Cardiac fibroblast (primary cell): ENCODE measurements at regions not wholly inside any gene's neighbourhood (a gene's known extent, or its start where the extent isn't known, plus 50 kb on each side); places are given as distances from the start of the nearest gene placed in this dataset.
A peak's percentile ranks its signal among the peaks of the same experiment; 100 is the strongest.

Experiments used
- DNase-seq, 2 donors: peaks; one replicate each; pipeline versions ENCODE4 v3.0.0 to v3.0.0-alpha.2; 2010; ENCODE audit warnings: low read depth in 2 of 2
- H3K4me3 ChIP-seq, 2 donors: replicated peaks in 1 of 2; 1 replicate in 1 of 2; 2 replicates in 1 of 2; pipeline ENCODE4 v1.5.1; 2011; ENCODE audit warnings: low read depth in 2 of 2, low read length in 2 of 2, mild to moderate bottlenecking in 2 of 2, moderate library complexity in 1 of 2
- TF ChIP-seq, protein P1 (sequence below): IDR thresholded peaks from one replicate; pipeline ENCODE4 v1.5.1; 2011; ENCODE audit warnings: low read depth, mild to moderate bottlenecking, low read length, inconsistent platforms

DNA sequence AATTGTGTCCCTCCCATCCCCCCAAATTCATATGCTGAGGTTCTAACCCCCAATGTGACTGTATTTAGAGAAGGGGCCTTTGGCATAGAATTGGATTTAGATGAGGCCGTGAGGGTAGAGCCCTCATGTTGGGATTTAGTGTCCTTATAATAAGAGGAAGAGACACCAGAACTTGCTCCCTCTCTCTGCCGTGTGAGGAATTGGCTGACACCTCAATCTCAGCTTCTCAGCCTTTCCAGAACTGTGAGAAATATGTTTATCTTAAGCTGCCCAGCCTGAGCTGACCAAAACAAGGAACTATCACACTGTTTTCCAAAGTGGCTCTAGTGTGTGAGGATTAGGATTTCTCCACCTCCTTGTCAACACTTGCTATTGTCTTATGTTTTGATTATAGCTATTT lies 400.0 kb upstream of the FZD8 start:
- H3K4me3 ChIP-seq, result no peak overlapping the region
- no peak for DNase-seq
- TF ChIP-seq, protein P1, sequence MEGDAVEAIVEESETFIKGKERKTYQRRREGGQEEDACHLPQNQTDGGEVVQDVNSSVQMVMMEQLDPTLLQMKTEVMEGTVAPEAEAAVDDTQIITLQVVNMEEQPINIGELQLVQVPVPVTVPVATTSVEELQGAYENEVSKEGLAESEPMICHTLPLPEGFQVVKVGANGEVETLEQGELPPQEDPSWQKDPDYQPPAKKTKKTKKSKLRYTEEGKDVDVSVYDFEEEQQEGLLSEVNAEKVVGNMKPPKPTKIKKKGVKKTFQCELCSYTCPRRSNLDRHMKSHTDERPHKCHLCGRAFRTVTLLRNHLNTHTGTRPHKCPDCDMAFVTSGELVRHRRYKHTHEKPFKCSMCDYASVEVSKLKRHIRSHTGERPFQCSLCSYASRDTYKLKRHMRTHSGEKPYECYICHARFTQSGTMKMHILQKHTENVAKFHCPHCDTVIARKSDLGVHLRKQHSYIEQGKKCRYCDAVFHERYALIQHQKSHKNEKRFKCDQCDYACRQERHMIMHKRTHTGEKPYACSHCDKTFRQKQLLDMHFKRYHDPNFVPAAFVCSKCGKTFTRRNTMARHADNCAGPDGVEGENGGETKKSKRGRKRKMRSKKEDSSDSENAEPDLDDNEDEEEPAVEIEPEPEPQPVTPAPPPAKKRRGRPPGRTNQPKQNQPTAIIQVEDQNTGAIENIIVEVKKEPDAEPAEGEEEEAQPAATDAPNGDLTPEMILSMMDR, result peak; percentile 3

DNA sequence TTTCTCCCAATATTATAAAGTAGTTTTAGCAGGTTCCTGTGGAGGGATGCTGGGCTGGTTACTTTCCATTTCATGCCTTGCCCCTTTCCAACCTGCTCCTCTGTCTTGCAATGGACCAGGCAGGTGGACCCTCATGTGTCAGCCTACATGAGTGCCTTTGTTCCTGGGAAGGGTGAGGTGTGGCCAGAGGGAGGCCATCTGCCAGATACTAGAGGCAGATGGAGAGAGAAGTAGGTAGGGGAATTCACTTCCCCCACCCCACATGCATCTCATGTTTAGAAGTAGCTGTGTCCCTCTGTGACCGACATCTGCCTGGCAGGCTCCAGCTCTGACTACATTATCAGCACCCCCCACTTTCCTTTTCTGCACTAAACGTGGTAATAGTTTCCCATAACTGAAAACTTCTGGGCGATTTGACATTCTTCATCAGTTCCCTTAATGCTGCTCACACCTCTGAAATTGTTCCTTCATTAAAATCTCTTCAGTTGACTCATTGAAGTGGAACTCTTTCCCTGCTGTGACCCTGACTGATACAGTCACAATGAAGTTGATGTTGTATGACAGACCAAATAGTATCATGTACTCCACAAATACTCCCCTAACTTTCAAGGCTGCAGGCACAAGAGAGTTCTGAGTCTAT lies 396.3 kb upstream of the FZD8 start:
- TF ChIP-seq, protein P1, result no peak
- no peak overlapping the region for H3K4me3 ChIP-seq
- no peak for DNase-seq

DNA sequence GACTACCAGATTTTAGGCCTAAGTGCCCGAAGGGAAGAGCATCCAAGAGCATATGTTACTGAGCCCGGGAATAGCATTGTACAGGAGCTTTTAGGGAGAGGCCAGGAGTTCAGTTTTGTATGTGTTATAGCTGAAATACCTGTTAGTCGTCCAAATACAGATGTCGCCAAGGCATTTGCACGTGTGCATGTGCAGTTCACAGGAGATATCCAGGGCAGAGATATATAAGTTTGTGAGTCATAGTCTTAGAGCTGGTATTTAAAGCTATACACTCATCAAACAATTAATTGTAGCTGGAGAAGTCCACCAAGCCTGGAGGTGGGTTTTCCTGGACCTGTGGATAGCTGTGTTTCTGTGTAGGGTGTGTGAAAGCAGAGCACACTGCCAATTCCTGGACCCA lies 394.0 kb upstream of the FZD8 start:
- TF ChIP-seq, protein P1, result no peak
- H3K4me3 ChIP-seq, result no peak overlapping the region
- DNase-seq, result no peak

DNA sequence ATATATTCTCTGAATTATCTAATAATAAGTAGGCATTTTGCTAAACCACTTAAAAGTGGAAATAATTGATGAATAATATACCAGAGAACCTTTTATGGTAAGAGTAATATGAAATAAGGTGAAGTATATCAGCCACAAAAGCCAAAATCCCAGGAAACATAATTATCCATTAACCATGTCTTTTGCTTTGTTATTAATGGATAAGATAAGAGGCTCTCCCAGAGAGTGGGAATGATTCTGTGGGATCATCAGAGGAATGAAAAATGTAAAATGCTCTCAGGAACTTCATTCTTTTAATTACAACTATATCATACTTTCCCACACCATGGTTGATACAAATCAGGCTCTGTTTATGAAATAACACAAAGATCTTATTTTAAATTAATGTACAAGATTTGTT lies 391.7 kb upstream of the FZD8 start:
- no peak for DNase-seq
- TF ChIP-seq, protein P1, result no peak
- H3K4me3 ChIP-seq, result no peak overlapping the region

DNA sequence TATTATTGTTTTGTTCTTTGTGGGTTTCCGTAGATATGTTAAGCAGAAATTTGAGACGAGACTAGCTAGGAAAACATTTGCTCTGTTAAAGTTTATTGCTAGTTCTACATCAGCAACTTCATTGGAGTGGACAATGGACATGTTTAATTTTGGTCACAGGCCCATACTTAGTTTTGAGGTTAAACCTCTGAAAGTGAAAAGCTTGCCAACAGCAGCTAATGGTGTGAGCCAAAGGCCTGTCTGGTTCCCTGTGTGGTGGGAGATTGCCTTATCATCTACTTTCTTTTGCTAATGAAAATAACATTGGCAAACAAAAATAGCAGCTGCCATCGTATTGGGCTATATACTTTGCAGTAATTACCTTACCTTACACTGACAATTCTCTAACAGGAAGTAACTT lies 388.4 kb upstream of the FZD8 start:
- DNase-seq, result peak in 1 of 2 donors; percentile 21
- no peak overlapping the region for H3K4me3 ChIP-seq
- TF ChIP-seq, protein P1, result no peak

DNA sequence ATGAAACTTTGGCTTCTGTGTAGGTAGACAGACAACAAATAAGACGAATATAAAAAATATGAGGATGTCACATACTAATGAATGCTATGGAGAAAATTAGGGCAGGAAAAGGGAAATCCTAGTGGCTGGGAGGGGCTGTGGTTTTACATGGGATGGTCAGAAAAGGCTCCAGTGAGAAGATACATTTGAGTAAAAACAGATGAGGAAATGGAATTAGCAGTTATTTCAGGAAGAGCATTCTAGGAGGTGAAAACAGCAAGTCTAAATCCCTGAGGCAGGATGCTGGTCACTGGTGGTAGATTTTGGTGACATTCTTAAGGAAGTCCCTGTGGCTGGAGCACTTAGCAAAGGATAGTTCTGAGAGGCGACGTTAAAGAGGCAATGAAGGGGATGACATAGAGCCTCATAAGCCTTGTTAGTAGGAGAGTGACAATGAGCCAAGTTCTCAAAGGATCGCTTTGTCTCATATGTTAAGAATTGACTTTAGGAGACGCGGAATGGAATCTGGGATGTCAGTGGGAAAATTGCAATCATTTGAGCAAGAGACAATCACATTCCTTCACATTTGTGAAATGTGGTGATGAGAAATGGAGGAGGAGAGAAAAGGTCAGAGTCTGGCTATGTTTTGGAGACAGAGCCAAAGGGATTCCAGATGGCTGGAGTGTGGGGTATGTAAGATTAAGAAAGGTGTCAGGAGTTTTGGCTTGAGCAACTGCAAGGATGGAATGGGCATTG lies 384.7 kb upstream of the FZD8 start:
- no peak for DNase-seq
- no peak overlapping the region for H3K4me3 ChIP-seq
- TF ChIP-seq, protein P1, result no peak
